ENCODE measurements at regions not wholly inside any gene's neighbourhood (a gene's known extent, or its start where the extent isn't known, plus 50 kb on each side); places are given as distances from the start of the nearest gene placed in this dataset.
"Not testable (repeated sequence)": the region's sequence is repeated elsewhere in the genome, so short reads cannot be mapped to it uniquely, and the experiment has no call there.

GRCh38 chr22:35475545-35475944, 65.1 kb upstream of the RASD2 start:
- DNase-seq (ENCODE audit: low spot score), result no peak

GRCh38 chr22:35476341-35476740, 64.3 kb upstream of the RASD2 start:
- DNase-seq (ENCODE audit: low spot score), result peak; percentile 48

DNA sequence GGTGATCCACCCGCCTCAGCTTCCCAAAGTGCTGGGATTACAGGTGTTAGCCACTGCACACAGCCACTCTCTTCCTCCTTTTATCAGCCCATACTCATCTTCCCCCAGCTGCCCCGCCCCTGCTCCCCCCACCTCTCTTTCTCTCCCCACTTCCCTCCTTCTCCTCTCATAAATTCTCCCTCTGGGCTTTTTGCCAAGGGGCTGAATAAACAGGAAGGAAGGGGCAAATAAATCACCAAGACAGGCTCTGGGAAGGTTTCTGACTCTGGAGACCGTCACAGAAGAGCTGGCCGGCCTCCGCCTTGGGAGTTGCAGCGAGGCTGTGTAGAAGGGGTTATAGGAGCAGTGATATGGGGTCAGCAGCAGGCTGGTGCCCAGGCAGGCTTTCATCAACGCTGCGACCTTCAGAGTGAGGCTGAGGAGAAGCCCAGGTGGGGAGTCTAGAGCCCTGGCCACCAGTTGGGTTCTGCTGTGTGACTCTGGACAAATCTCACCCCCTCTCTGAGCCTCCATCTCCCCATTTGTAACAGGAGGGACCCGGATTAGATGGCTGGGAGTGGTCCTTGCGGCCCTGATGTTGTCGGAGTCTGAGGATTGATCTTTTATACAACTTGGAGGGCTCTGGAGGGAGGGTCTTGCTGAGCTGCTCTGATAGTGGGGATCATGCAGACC, 62.6 kb upstream of the RASD2 start:
- peak; percentile 96 for DNase-seq (ENCODE audit: low spot score)

DNA sequence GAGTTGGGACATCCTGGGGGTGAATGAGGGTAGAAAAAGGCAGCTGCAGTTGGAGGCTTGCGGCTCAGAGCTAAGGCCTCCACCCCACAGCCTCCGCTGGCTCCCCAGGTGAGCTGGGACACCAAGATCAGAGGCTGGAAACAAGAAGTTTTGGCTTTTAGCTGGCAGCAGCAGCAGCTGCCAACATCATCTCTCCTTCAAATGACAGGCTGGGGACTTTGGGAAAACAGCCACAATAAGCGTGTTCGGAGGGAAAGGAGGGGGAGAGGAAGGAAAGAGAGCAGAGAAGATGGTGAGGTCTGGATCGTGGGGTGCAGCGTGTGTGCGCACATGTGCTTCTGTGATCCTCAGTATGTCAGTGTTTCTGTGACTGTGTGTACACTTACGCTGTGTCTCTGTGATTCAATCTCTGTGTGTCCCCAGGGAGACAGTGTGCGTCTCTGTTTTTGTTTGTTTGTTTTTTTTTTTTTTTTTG, 62.0 kb upstream of the RASD2 start:
- no peak for DNase-seq (ENCODE audit: low spot score)

DNA sequence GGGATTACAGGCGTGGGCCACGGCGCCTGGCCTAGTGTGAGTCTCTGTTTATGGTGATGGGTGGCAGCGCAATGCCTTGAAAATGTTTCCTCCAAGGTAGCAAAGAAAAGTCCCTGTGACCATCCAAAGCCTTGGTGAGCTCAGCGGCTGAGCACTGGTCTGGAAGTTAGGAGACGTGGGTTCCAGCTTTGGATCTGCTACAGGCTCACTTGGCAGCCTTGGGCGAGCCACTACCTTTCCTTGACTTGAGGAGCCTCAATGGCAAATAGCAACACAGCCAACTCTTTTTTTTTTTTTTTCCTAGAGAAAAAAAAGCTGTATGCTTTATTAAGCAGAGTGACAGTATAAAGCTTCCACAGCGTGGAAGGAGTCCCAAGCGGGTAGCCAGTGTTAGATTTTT, 61.3 kb upstream of the RASD2 start:
- DNase-seq (ENCODE audit: low spot score), result no peak

DNA sequence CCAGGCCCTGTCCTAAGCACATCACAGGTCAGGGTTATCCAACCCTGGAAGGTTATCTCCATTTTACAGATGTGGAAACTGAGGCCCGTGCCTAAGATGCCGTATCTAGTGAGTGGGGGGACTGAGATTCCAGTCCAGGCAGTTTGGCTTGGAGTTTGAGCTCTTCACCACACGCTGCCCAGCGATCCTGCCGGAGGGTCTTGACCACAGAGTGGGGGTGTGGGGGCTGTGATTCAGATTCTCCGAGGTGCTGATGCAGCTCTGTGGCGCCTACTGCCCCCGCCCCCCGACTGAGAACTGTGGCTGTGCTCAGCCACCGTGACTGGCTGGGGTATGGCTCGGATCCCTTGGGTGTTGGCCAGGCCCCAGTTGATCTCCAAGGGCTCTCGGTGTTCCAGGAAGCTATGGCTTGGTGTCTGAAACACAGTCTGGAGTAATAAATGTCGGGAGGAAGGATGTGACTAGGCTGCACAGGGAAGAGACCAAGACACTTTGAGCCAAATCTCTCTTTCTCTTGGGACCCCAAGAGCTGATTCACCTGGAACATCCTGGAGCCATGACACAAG, 60.6 kb upstream of the RASD2 start:
- DNase-seq (ENCODE audit: low spot score), result no peak

DNA sequence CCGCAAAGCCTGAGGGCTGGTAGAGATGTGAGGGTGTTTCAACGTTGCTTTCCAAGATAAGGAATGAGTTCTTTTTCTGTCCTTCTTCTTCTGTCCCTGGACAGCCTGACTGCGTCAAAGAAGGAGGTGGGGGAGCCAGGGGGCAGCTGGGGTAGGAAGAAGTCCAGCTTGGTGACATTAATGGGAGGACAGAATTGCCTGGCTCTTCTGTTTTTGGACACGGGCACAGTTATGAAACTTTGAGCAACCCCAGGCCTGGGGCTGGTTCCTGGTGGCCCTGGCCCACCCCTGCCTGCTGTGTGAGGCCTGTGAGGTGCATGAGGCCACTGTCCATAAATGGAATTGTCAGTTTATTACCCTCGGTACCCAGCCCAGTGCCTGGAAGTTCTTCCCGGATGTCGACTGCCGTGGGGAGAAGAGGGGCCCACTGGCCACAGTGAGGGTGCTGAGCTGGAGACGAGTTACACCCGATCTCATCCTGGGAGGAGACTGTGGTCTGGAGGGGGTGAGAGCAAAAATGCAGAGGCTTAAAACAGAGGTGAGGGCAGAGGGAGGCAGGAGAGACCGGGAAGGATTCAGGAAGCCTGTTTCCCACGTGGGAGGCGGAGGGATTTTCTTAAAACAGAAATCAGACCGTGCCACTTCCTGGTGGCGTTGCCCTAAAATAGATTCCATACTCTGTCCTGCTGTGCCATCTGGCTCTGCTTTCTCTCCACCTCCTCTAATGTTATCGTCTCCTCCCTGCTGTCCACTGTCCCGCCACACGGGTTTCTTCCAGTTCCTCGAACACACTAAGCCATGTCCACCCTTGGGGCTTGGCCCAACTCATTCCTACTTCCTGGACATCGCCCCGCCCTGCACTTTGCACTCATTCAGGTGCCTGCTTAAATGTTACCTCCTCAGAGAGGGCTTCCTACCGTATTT, 59.7 kb upstream of the RASD2 start:
- DNase-seq (ENCODE audit: low spot score), result no peak

GRCh38 chr22:35482311-35482710, 58.3 kb upstream of the RASD2 start:
- DNase-seq (ENCODE audit: low spot score), result no peak

DNA sequence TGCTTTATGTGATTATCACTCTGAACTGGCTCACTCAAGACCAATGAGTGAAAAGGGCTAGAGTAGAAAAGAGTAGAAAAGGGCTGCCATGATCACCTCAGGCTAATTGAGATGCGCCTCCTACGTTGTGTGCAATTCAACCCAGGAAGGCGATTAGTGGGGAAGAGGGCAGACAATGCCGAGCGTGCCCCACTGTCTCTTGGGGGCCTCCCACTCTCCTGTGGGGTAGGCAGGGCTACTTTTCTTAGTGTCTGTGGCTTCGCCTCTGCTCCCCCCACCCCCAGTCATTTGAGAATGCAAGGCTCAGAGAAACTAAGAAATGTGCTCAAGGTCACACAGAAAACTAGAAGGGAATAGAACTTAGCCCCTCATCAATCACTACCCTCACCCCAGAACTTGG, 57.7 kb upstream of the RASD2 start:
- DNase-seq (ENCODE audit: low spot score), result no peak

DNA sequence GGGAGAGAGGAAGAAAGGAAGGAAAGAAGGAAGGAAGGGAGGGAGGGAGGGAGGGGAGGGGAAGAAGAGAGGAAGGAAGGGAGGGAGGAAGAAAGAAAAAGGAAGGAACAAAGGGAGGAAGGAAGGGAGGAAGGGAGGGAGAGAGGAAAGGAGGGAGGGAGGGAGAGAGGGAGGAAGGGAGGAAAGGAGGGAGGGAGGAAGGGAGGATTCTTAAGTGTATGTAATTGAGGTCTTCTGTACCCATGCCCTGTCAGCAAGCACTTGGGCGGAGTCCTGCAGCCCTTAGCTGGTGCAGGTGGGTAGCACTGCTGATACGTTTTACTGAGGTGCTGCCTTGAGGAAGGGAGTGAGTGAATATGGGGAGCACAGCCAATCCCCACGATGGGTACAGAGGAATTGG, 56.9 kb upstream of the RASD2 start:
- no peak for DNase-seq (ENCODE audit: low spot score)

GRCh38 chr22:35484651-35485556, 55.7 kb upstream of the RASD2 start:
- peak; percentile 53 for DNase-seq (ENCODE audit: low spot score)

DNA sequence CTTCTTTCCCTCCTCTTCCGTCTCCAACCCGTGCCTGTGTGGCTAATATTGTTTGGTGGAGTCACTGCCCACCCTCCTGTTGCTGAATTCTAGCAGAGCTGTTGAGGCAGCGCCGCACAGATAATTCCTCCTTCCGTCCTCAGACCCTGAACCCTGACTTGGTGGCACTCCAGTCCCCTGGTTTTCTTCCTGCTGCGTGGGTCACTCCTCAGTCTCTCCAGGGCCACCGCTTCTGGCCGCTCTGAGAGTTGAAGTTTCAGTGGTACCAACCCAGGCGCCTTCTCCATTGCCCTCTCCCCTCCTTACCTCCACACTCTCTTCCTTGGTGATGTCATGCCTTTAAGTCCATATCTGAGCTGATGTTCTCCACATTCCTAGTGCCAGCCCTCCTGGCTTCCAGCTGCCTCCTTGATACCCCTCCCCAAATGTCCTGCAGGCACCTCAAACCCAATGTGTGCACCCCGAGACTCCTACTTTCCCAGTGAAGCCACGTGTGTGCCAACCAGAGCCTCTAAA, 54.5 kb upstream of the RASD2 start:
- DNase-seq (ENCODE audit: low spot score), result no peak

DNA sequence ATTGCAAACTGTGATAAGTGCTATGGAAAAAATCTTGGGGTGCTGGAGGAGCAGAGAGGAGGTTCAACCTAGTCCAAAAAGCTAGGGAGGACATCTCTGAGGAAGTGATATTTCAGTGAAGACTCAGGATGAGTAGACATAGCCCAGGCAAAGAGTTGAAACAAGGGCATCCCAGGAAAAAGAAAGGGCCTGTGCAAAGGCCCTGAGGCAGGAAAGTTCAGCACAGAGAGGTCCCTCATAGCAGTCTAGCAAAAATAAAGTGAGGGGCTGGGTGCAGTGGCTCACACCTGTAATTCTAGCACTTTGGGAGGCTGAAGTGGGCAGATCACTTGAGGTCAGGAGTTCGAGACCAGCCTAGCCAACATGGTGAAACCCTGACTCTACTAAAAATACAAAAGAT, 53.0 kb upstream of the RASD2 start:
- not testable (repeated sequence) for DNase-seq (ENCODE audit: low spot score)

DNA sequence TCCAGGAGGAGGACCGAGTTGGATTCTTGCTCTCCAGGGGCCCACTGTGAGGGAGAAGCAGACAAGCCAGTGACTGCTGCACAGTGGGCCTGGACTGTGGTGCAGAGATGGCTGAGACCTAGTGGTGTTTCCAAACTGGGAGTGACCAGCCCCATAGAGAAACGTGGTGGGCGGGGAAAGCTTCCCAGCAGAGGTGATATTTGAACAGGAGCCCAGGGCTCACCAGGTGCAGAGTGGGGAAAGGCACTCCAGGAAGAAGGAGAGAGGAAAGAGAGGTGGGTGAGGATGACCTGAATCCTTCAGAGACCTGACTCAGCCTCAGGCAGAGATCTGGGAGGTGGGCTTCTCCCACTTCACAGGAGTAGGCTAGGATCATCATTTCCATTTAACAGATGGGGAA, 52.1 kb upstream of the RASD2 start:
- DNase-seq (ENCODE audit: low spot score), result no peak

- DNase-seq (ENCODE audit: low spot score), result no peak
These were observed 51.4 kb upstream of the RASD2 start for GRCh38 chr22:35489239-35489638.
